ENCODE measurements at regions not wholly inside any gene's neighbourhood (a gene's known extent, or its start where the extent isn't known, plus 50 kb on each side); places are given as distances from the start of the nearest gene placed in this dataset.

- no peak overlapping the region for H3K4me2 ChIP-seq (ENCODE audit: low read length)
- no peak overlapping the region for H3K9ac ChIP-seq (ENCODE audit: low read length)
- H2AFZ ChIP-seq (ENCODE audit: low read depth, low read length, poor library complexity, severe bottlenecking): no peak overlapping the region
- TF ChIP-seq MAX (IDR thresholded peaks at IDR 0.05) (no peak), REST (IDR thresholded peaks at IDR 0.05; ENCODE audit: low read depth) (no peak), SP1 (IDR thresholded peaks at IDR 0.05; ENCODE audit: low read depth) (no peak)
- H3K9me3 ChIP-seq (ENCODE audit: control insufficient read depth in 1 of 2, insufficient read depth in 1 of 2, low read depth in 1 of 2, low read length in 2 of 2): no peaks in the 10 kb centered on the region
- ATAC-seq (no peak), DNase-seq (ENCODE audit: low read depth, low spot score) (no peak)
- peaks cover 13 to 45% of the 10 kb centered on the region in 2 experiments for H3K4me1 ChIP-seq (ENCODE audit: control insufficient read depth in 1 of 2, insufficient read depth in 2 of 2, low read length in 2 of 2)
- H3K4me3 ChIP-seq (replicated peaks in 1 of 2; ENCODE audit: low read depth in 1 of 2, low read length in 2 of 2): no peak overlapping the region
- no peaks in the 10 kb centered on the region for H4K20me1 ChIP-seq (ENCODE audit: insufficient read depth)
- CTCF ChIA-PET: interaction anchor here (1.1 kb wide), 1 partner anchor 324 kb away, joined by 4 read pairs; no protein-coding TSS in a partner anchor
- no peaks in the 10 kb centered on the region for H3K79me2 ChIP-seq (ENCODE audit: insufficient read depth, low read length)
- POLR2A ChIA-PET: no interaction called here
- RAD21 ChIA-PET (ENCODE audit: low non-redundant PET in 1 of 2, low total read pairs in 2 of 2, uncharacterized antibody in 2 of 2, unreplicated experiment in 2 of 2): no interaction called here
- H3K27me3 ChIP-seq (ENCODE audit: insufficient read depth, low read length): no peaks in the 10 kb centered on the region
- intact Hi-C loops (cut with micrococcal nuclease): no loop called here
- no peaks in the 10 kb centered on the region for H3K9me2 ChIP-seq (ENCODE audit: insufficient read depth)
- no peak overlapping the region for H3K27ac ChIP-seq (ENCODE audit: low read depth, low read length)
- no peaks in the 10 kb centered on the region for H3K36me3 ChIP-seq (ENCODE audit: control insufficient read depth in 1 of 2, insufficient read depth in 2 of 2, low read length in 2 of 2)
- no TSS peak for BruUV-seq (replicated peaks)
These were observed 301.1 kb upstream of the LYZL1 start for GRCh38 chr10:28987555-28988320.

GRCh38 chr10:28988980-28989379 lies 299.9 kb upstream of the LYZL1 start:
- no TSS peak for BruUV-seq (replicated peaks)
- no peak for TF ChIP-seq EGR1 (IDR thresholded peaks at IDR 0.05; ENCODE audit: low read depth)
- TF ChIP-seq ATF3 (IDR thresholded peaks at IDR 0.05): no peak
- TF ChIP-seq CEBPB (IDR thresholded peaks at IDR 0.05; ENCODE audit: low read depth): no peak
- TF ChIP-seq YY1 (IDR thresholded peaks at IDR 0.05; ENCODE audit: extremely low read depth, insufficient replicate concordance, low read depth, low read length): no peak
- TF ChIP-seq MAX (IDR thresholded peaks at IDR 0.05): no peak
- TF ChIP-seq CBX3 (IDR thresholded peaks at IDR 0.05; ENCODE audit: low read depth): no peak
- TF ChIP-seq CTCF (IDR thresholded peaks at IDR 0.05 in 2 of 3, conservative IDR thresholded peaks at IDR 0.05 in 1 of 3; ENCODE audit: borderline replicate concordance in 1 of 3, insufficient read depth in 1 of 3, low read depth in 2 of 3, low read length in 2 of 3): no peak
- TF ChIP-seq RAD21 (IDR thresholded peaks at IDR 0.05; ENCODE audit: low read depth): no peak
- no peak for TF ChIP-seq JUND (IDR thresholded peaks at IDR 0.05)
- intact Hi-C loops (cut with micrococcal nuclease): no loop called here

More at GRCh38 chr10:28988980-28989379, 299.9 kb upstream of the LYZL1 start:
- no peaks in the 10 kb centered on the region for H3K9me2 ChIP-seq (ENCODE audit: insufficient read depth)
- no peaks in the 10 kb centered on the region for H3K27me3 ChIP-seq (ENCODE audit: insufficient read depth, low read length)
- H3K9ac ChIP-seq (ENCODE audit: low read length): no peak overlapping the region
- no peak overlapping the region for H3K4me3 ChIP-seq (replicated peaks in 1 of 2; ENCODE audit: low read depth in 1 of 2, low read length in 2 of 2)
- no peak overlapping the region for H2AFZ ChIP-seq (ENCODE audit: low read depth, low read length, poor library complexity, severe bottlenecking)
- H4K20me1 ChIP-seq (ENCODE audit: insufficient read depth): no peaks in the 10 kb centered on the region
- no peak for ATAC-seq
- no peak overlapping the region for H3K27ac ChIP-seq (ENCODE audit: low read depth, low read length)
- peaks cover 13 to 41% of the 10 kb centered on the region in 2 experiments for H3K4me1 ChIP-seq (ENCODE audit: control insufficient read depth in 1 of 2, insufficient read depth in 2 of 2, low read length in 2 of 2)
- H3K36me3 ChIP-seq (ENCODE audit: control insufficient read depth in 1 of 2, insufficient read depth in 2 of 2, low read length in 2 of 2): no peaks in the 10 kb centered on the region
- no peak overlapping the region for H3K4me2 ChIP-seq (ENCODE audit: low read length)
- POLR2A ChIA-PET: no interaction called here
- RAD21 ChIA-PET (ENCODE audit: low non-redundant PET in 1 of 2, low total read pairs in 2 of 2, uncharacterized antibody in 2 of 2, unreplicated experiment in 2 of 2): no interaction called here
- no peak for DNase-seq (ENCODE audit: low read depth, low spot score)
- no peaks in the 10 kb centered on the region for H3K79me2 ChIP-seq (ENCODE audit: insufficient read depth, low read length)
- H3K9me3 ChIP-seq (ENCODE audit: control insufficient read depth in 1 of 2, insufficient read depth in 1 of 2, low read depth in 1 of 2, low read length in 2 of 2): no peaks in the 10 kb centered on the region
- CTCF ChIA-PET: interaction anchor here (1.6 kb wide), 1 partner anchor 325 kb away, joined by 7 read pairs; no protein-coding TSS in a partner anchor

Data from HCT116 (cell line).